NCI-H1694 (cell line): ENCODE measurements at regions not wholly inside any gene's neighbourhood (a gene's known extent, or its start where the extent isn't known, plus 50 kb on each side); places are given as distances from the start of the nearest gene placed in this dataset.
"Not testable (repeated sequence)": the region's sequence is repeated elsewhere in the genome, so short reads cannot be mapped to it uniquely, and the experiment has no call there.

ENCODE experiments used
- DNase-seq: peaks from one replicate; lab custom pipeline; 2025; lab: John Stamatoyannopoulos, UW

DNA sequence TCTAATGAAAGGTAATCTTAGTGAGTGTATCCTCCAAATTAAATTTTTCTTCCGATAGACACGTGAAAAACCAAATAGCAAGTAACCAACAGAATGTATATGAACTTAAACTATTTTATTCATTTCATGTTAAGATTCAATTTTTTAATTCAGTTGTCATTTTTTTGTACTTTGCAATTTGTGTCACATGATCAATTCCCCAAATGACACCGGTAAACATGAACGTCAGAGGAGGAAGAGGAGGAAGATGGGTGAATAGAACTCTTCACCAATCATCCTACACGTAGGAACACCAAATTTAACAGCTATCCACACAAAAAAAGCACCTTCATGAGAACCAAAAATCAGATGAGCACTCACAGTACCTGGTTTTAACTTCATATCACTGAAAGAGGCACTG is 401.4 kb upstream of the MIR17HG start:
- not testable (repeated sequence) for DNase-seq

DNA sequence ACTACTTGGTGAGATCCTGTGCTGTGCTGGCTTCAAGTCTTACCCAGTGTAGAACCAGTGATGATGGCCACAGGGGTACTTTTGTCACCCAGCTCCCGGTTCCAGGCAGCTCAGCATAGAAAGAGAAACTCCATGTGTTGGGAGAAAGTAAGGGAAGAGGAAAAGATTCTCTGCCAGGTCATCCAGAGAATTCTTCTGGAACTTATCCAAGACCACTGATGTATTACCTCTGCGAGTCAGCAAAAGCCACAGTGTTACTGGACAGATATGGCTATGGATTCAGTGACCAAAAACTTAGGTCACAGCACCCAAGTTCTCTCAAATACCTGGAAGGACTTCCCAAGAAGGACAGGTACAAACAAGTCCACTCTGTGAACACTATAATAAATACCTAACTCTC is 399.5 kb upstream of the MIR17HG start:
- DNase-seq = no peak

DNA sequence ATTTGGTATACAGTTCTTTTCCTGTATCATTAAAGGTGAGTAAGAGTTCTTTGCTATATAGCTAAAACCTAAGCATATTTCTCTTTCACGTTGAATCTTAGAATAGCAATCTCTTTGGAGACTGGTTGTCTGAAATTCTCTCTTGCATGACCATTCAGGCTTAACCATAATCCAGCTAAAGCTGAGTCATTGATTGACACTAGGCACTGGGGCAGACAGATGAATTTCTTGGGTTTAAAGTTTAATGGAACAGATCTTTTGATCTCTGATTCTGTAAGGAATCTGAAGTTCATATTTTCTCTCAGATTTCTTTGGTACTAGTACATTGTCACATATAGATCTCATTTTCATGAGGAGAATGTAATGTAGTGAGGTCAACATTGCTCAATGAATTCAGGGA is 397.3 kb upstream of the MIR17HG start:
- DNase-seq = no peak

DNA sequence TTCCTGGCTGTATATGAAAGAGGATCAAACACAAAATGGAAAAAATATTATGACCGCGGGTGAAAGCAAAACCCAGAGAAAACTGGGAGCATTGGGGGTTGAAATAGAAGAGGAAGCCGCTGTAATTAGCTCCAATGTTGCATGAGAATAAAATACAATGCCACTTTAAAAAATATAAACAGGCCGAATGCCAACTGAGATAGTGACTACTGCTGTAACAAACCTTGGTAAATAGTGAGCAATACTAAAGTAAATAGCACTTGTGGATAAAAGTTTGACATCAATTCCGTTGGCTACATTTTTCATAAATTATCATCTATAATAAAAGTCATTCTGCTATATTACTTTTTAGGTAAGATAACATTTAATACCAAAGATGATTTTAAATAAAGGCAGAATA is 395.8 kb upstream of the MIR17HG start:
- DNase-seq = no peak

DNA sequence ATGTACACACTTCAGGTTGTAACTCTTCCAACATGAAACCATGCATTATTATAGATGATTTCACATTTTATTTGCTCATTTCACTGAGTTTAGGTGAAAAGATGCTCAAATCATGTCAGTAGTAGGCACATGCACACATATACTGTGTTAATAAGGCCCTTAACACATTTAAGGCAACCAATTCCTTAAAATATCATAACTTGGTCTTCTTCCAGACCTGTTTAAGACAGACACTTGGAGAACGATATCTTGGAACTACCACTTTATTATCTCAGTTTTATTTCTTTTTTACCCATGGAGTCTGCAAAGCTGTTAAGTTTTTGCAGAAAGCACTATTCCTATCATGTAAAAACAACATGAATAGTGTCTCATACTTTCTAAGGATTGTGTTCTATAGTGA is 395.2 kb upstream of the MIR17HG start:
- no peak for DNase-seq

DNA sequence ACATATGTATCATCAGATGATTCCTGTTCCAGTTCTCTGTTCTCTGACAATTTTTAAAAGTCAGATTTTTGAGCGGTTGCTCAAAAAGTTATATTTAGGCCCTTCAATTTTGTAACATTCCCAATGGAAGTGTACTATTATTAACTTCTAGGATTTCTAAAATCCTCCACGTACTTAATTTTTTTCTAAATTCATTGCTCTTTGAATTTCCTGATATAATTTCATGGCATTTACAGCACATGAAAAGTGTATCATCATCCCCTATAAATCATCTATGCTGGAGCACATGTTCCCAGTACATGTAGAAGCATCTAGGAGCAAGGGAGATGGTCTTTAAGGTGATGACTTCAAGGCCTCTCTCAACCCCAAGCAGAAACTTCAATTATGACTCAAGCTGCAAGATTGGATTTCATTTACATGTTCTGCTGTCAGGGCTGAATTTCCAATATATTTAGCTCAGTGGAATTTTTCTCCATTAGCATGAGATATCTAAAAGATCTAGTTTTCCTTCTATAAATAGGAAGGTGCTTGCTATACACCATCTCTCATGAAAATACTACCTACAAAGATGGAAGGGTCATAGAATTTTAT is 392.8 kb upstream of the MIR17HG start:
- no peak for DNase-seq

DNA sequence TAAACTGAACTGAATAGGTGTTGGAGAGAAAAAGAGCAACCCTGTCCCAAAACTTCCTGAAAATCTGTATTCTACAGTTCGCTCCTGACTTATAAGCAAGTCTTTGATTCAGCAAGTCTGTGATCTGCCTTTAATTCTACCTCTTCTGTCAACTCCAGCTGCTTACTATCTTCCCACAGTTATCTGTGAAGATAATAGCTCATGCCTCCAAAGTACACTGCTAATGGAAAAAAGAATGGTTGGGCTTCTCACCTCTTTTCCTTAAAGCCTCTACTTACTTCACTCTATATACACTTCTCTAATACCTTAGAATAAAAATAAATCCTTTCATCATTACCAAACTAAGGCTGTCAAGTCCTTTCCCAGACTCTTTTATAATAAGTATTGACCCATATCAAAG is 391.5 kb upstream of the MIR17HG start:
- no peak for DNase-seq

DNA sequence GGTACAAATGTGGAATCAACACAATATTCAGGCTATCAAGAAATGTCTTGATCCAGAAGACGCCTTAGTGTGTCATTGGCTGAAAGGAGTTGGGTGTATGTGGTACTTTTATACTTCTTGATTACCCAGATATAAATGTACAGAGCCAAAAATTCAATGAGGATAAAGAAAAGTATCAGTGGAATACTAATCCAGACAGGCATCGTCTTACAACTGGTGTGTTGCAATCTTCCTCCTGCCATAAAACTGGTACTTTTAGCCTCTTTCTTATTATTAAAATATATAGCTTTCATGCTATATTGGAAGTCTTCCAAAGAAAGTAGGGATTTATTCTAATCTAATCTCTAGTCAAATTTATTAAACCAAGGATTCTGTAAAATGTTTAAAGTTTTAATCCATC is 388.6 kb upstream of the MIR17HG start:
- DNase-seq = no peak

DNA sequence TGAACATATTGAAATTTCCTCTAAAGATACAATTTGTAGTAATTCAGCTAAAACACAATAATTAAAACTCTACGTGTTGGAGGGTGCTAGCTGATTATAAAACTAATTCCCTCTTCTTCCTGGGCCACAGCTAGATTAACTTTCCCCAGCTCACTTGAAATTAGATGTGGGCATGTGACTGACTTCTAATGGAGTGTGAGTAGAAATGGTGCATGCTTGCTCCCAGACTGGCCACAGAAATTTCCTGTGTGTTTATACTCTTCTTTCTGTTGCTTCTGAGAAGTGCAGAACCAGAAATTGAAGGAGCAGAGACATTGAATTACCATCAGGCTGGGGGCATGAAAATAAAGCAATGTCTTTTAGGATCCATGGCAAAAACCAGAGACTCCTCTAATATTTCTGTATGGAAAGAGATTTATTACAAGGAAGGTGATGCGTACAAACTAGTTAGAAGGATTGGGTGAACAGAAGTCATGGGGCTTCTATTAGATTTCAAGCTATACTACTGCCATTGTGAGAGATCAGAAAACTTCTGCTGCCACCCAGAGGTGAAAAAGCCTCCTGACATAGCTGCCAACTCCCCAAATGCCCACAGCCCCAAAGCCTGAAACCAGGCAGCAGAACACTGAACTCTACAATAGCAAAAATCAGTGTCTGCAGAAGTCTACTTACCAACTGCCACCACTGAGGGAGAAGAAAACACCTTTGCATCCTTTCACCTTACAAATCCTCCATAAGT is 379.2 kb upstream of the MIR17HG start:
- DNase-seq = no peak

DNA sequence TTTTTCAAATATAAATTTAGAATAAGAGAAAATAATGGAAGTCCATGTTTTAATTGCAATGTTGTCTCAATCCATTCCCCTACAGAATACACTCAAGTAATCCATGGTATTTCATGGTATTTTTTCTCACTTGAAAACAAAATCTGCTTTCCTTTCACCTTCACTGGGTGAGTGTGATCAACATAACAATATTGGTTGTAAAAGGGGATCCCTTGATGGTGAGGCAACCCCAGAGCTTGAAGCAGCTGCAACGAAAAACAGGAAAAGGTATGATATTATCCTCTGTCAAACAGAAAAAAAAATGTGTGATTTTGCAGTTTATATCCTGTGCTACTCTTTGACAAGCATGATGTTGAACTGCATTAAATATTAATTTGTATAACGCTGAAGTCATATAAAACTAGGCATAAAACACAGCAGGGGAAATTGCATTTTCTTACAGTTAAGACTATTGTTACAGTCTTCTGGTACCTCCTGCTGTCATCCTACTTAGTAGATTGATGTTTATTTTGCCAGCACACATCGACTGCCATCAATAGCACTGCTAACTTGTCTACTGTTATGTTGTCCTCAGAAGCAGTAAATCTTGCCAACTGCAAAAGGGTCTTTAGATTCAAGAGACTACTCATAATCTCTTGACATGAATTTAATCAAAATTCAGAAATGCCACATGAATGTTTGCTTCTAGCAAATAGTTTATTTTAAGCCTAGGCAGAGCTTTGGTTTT is 373.1 kb upstream of the MIR17HG start:
- no peak for DNase-seq

DNA sequence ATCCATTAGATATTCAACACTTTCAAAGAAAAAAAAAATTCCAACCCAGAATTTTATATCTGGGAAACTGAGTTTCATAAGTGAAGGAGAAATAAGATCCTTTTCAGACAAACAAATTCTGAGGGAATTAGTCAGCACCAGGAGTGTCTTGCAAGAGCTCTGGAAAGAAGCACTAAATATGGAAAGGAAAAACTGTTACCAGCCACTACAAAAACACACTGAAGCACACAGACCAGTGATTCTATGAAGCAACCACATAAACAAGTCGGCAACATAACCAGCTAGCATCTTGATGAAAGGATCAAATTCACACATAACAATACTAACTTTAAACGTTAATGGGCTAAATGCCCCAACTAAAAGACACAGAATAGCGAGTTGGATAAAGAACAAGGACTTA is 368.4 kb upstream of the MIR17HG start:
- no peak for DNase-seq

DNA sequence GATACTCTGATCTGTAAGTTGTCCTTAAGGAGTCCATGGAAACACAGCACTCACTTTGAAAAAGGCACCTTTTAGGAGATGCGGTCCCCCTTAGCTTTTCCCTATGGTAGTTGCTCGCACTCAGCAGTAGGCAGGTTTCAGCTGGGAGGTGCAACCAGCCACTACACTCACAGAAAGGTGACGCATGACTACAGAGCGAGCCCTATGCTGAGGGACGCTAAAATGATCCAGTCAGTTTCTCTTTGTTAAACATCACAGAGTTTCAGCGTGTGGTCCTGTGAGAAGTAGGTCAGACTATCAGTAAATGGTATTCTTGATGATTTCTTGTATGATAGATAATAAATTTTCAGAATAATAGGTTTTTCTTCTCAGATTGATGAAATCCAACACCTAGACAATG is 362.7 kb upstream of the MIR17HG start:
- DNase-seq = no peak

DNA sequence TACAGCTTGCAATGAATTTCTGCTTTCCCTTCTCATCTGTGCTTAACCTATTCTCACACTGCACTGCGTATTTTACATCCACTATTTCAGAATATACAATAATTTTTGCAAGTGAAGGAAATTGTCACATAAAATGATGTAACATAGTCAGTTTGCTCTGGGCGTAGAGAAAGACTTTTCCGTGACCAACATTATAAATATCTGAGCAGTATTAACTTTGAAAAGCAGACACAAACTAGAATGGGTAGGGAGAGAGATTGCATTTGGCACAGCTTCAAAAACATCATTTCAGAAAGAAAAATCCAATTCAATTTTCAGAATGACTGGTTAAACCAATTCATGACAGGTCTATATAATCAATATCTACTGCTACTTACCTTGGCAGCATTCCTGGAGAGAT is 352.5 kb upstream of the MIR17HG start:
- DNase-seq = no peak

DNA sequence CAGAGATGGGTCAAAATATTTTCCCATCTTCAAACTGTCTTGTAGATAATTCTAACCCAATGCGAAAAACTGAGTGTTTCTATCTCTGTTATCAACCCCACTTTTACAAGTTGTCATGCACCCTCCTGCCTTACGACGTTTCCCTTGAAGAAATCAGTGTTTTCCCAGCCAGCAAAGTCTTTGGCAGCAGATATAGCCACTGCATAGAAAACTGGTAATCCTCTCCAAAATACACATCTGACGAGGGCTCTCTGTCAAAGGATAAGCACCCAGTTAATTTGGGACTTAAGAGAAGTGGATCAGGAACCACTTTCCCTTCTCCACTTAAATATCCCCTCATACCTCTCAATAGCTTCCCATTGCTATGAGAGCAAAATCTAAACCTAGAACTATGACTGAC is 351.9 kb upstream of the MIR17HG start:
- DNase-seq = no peak

DNA sequence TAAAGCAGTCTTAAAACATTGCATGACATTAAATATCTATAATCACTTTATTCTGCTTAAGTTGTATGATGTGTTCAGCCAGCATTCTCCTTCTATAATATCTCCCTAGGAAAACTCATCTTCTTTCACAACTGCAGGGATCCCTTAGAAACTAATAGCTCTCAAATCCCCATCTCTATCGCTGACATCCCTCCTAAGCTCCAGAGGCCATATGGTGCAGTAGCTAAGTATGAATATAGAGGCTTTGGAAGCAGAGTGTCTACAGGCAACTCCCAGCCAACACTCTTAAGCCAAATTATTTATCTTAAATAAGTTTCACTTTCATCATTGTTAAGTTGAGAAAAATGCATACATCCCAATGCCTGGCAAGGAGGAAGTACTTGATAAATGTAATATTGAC is 349.5 kb upstream of the MIR17HG start:
- DNase-seq = no peak

DNA sequence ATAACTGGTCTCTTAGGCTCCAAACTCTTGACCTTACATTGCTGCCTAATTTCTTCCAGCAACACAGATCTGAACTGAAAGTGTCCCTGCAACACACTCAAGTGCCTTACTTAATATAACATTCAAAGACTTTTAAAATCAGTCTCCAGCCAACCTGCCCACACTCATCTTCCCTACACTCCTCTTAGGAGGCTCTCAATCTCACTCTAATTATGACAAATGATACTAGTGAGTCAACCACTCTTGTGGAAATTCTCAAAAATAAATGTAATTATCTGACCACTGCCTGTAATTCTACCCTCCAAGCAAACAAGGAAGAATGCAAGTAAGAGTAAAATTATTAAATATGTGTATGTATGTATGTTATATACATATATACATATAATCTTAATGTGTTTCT is 348.1 kb upstream of the MIR17HG start:
- DNase-seq = no peak

DNA sequence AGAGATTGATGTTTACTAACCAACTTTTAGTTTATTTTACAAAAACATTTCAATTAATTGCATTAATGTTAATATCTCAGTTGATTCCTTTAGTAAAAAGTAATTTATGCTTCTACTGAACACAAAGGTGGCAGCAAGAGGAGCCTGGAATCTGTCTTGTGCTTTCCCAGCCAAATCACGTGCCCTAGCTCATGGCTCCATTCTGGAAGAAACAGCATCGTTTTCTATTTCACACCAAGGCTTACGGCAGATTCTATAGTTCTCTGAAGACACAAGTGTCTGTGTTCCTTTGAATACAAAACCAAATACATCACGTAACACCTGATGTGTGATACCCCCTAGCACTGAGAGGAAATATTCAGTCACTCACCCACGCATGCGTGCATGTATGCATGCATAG is 346.1 kb upstream of the MIR17HG start:
- DNase-seq = no peak

DNA sequence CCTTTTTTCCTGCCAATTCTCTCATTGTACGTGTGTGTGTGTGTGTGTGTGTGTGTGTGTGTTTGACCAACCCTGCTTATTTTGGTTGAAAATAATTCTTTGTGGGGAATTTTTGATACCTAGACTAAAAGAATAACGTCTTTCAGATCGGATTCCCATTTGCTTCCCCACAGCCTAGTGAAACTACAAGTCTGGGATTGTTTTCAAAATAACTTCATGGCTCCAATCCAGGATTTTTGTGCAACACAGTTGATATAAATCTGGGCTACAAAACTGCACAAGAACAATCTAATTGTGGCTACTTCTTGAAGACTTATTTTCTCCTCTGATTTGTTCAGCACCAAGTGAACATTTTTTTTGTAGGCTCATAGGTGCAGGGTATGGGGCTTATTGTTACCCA is 332.8 kb upstream of the MIR17HG start:
- no peak for DNase-seq

DNA sequence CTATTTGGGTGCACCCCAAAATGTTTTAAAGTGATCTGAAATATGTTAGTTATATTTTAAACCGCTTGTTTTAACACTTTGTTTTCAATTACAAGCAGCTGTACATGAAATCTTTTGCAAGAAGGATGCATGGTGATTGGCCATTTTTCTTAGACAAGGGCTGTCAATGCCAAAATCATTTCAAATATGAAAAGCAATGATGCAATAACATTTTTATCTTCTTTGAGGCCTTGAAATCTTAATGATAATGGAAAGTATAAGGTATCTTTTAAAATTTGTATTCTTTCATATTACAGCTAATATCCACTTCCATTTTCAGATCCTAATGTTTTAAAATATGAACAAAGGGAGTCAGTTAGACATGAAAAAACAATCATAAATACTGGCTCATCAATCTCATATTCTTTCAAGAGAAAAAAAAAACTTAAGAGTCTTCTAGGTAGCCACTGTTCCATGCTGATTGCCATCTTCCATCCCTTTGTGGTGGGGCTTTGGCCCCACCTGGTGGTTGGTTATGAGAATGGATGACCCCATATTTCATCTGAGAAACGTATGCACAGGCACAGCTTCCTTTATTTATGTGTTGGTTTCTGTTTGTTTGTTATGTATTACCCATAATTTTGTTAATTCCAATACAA is 330.3 kb upstream of the MIR17HG start:
- DNase-seq = peak; percentile 26

DNA sequence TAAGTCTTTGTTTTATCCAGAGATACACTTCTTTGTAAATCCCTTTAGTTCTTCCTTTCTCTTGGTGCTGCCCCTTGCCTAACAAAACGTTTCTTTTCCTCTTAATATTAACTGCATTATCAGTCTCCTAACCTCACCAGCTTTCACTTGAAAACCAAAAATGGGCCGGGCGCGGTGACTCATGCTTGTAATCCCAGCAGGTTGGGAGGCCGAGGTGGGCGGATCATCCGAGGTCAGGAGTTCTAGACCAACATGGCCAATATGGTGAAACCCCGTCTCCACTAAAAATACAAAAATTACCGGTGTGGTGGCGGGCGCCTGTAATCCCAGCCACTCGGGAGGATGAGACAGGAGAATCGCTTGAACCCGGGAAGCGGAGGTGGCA is 329.8 kb upstream of the MIR17HG start:
- DNase-seq = no peak

DNA sequence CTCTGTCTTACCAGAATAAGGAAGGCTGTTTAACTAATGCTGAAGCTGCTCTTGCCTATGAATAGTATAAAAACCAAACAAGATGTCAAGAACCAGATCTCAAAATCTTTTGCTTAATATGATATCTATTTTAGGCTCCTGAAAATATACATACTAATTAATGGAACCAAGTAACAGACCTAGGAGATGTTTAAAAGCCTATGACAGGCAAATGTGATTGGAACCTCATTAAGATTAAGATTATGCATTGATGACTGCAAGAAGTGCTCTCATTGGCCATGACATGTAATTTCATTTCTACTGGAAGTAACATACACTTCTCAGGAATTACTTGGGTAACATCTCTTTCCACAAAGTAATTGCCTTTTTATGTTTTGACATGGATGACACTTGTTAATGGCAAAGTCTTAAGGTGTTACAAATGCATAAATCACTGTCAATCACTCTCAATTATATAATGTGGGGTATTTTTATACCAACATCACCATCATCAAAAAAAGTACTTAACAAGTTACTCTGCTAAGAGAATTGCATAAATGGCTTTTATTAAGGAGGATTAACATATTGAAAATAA is 326.9 kb upstream of the MIR17HG start:
- no peak for DNase-seq

DNA sequence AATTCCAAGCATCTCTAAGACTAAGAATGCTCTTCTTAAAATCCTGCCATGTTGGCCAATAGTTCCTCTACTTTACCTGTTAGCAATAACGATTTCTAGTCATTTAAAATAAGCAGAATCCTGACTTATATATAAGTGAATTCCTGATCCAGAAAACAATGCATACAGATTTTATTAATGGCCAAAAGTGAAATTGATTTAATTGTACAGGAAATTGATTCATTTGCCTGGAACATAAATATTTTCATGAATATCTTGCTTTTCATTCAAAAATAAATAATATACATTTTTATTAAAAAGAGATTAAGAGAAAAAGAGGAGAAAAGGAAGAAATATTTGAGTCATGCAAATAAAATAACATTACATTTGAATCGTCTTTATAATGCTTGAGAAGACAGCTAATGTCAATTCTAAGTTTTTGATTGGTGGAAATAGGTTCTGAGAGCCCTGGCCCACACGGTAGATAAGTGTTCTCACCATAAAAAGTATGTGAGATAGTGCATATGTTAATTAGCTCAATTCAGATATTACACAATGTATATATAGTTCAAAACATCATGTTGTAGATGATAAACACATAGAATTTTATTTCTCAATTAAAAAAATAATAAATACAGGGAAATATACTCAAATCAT is 323.2 kb upstream of the MIR17HG start:
- DNase-seq = no peak
